22Rv1 (cell line): ENCODE measurements at regions not wholly inside any gene's neighbourhood (a gene's known extent, or its start where the extent isn't known, plus 50 kb on each side); places are given as distances from the start of the nearest gene placed in this dataset.

Experiments
- ZFX ChIP-seq: fragments of 450-650 bp; IDR thresholded peaks from 2 replicates; pipeline ENCODE4 v1.6.1; 2017; ENCODE audit warnings: antibody characterized with exemption, borderline replicate concordance
- TF ChIP-seq, protein P1 (sequence below): fragments of 450-650 bp; IDR thresholded peaks from 2 replicates; pipeline ENCODE4 v1.5.1; 2017; ENCODE audit warnings: mild to moderate bottlenecking

DNA sequence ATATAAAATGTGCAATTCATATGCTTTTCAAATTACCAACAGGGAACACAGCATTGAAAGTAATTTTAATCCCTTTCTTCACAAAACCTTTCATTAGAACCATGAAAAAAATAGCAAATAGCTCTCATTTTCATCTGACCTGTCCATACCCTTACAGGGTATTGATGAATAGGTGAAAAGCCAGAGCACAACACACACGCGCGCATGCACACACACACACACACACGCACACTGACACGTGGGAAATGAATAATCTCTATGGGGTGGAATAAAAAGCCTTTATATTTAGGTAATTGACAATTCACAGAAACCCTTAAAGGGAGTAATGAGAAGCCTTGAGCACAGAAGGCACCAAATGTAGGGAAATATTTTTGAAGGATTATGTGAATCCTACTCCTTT is 76.2 kb upstream of the POU2AF2 start:
- TF ChIP-seq, protein P1, sequence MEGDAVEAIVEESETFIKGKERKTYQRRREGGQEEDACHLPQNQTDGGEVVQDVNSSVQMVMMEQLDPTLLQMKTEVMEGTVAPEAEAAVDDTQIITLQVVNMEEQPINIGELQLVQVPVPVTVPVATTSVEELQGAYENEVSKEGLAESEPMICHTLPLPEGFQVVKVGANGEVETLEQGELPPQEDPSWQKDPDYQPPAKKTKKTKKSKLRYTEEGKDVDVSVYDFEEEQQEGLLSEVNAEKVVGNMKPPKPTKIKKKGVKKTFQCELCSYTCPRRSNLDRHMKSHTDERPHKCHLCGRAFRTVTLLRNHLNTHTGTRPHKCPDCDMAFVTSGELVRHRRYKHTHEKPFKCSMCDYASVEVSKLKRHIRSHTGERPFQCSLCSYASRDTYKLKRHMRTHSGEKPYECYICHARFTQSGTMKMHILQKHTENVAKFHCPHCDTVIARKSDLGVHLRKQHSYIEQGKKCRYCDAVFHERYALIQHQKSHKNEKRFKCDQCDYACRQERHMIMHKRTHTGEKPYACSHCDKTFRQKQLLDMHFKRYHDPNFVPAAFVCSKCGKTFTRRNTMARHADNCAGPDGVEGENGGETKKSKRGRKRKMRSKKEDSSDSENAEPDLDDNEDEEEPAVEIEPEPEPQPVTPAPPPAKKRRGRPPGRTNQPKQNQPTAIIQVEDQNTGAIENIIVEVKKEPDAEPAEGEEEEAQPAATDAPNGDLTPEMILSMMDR, result no peak
- TF ChIP-seq ZFX, result no peak
